ENCODE measurements at regions not wholly inside any gene's neighbourhood (a gene's known extent, or its start where the extent isn't known, plus 50 kb on each side); places are given as distances from the start of the nearest gene placed in this dataset.
"Not testable (repeated sequence)": the region's sequence is repeated elsewhere in the genome, so short reads cannot be mapped to it uniquely, and the experiment has no call there.

DNA sequence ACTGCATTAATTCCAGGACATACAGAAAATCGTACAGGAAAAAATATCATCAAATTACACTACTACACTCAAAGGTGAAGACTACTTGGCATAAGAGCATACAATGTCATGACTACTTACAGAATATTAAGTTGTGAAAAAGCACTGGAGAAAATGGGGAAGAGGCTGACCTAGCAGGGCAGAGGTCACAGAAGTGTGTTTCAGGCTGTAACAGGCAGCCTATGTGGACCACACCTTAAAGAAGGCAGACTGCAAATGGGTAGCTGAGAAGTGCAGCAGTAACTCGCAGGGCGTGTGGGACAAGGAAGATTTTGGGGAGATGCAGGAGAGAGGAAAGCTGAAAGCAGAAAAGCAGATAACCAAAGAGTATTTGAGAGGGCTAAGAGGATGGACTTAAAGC is 167.0 kb upstream of the PIK3R1 start:
- H3K27me3 ChIP-seq (ENCODE audit: low read length), result no peaks in the 10 kb centered on the region
- no peaks in the 10 kb centered on the region for H3K79me2 ChIP-seq (ENCODE audit: insufficient read depth, low read length)
- no peak overlapping the region for H3K27ac ChIP-seq (ENCODE audit: low read depth, low read length)
- no peaks in the 10 kb centered on the region for H3K9me2 ChIP-seq (replicated peaks; ENCODE audit: insufficient read depth, low read length)
- H3K4me3 ChIP-seq (ENCODE audit: insufficient read depth, low read length, poor library complexity, severe bottlenecking), result no peak overlapping the region
- no peak overlapping the region for H3K9ac ChIP-seq (ENCODE audit: low read length)
- TF ChIP-seq CTCF (IDR thresholded peaks at IDR 0.05; ENCODE audit: insufficient read depth, low read length, poor library complexity, severe bottlenecking), result no peak
- no peak for TF ChIP-seq EZH2phosphoT487 (conservative IDR thresholded peaks at IDR 0.05; ENCODE audit: low read length)
- H2AFZ ChIP-seq (ENCODE audit: low read depth, low read length, severe bottlenecking), result no peak overlapping the region
- H3K4me2 ChIP-seq (ENCODE audit: low read depth, low read length, poor library complexity, severe bottlenecking), result no peak overlapping the region
- H3F3A ChIP-seq (ENCODE audit: insufficient read depth), result no peaks in the 10 kb centered on the region
- H3K36me3 ChIP-seq (ENCODE audit: low read length), result no peaks in the 10 kb centered on the region
- H3K9me3 ChIP-seq (ENCODE audit: insufficient read depth, low read length), result peaks cover 5% of the 10 kb centered on the region; the same call in 1 of the 2 replicates
- no peaks in the 10 kb centered on the region for H4K20me1 ChIP-seq (ENCODE audit: low read depth, low read length)

DNA sequence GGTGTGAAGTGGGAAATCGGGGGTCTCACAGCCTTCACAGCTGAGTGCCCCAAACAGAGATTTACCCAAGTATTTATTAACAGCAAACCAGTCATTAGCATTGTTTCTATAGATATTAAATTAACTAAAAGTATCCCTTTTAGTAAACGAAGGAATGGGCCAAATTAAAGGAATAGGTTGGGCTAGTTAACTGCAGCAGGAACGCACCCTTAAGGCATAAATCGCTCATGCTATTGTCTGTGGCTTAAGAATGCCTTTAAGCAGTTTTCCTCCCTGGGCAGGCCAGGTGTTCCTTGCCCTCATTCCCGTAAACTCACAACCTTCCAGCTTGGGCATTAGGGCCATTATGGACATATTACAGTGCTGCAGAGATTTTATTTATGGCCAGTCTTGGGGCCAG is 167.5 kb upstream of the PIK3R1 start:
- H3K9me2 ChIP-seq (replicated peaks; ENCODE audit: insufficient read depth, low read length); H3K36me3 ChIP-seq (ENCODE audit: low read length); H4K20me1 ChIP-seq (ENCODE audit: low read depth, low read length); H3K9ac ChIP-seq (ENCODE audit: low read length); H3K27me3 ChIP-seq (ENCODE audit: low read length); H2AFZ ChIP-seq (ENCODE audit: low read depth, low read length, severe bottlenecking); H3K4me2 ChIP-seq (ENCODE audit: low read depth, low read length, poor library complexity, severe bottlenecking); H3K9me3 ChIP-seq (ENCODE audit: insufficient read depth, low read length); H3F3A ChIP-seq (ENCODE audit: insufficient read depth); H3K4me3 ChIP-seq (ENCODE audit: insufficient read depth, low read length, poor library complexity, severe bottlenecking); H3K27ac ChIP-seq (ENCODE audit: low read depth, low read length); H3K79me2 ChIP-seq (ENCODE audit: insufficient read depth, low read length): not testable (repeated sequence)

DNA sequence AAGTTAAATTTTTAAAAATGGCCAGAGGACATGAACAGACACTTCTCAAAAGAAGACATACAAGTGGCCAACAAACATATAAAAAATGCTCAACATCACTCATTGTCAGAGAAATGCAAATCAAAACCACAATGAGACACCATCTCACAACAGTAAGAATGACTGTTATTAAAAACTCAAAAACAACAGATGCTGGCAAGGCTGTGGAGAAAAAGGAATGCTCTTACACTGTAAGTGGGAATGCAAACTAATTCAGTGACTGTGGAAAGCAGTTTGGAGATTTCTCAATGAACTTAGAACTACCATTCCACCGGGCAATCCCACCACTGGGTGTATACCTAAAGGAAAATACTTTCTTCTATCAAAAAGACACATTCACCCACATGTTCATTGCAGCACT is 168.5 kb upstream of the PIK3R1 start:
- peaks cover 5% of the 10 kb centered on the region; the same call in 1 of the 2 replicates for H3K9me3 ChIP-seq (ENCODE audit: insufficient read depth, low read length)
- no peak overlapping the region for H3K9ac ChIP-seq (ENCODE audit: low read length)
- H3K4me3 ChIP-seq (ENCODE audit: insufficient read depth, low read length, poor library complexity, severe bottlenecking), result no peak overlapping the region
- no peaks in the 10 kb centered on the region for H3K9me2 ChIP-seq (replicated peaks; ENCODE audit: insufficient read depth, low read length)
- no peak overlapping the region for H3K27ac ChIP-seq (ENCODE audit: low read depth, low read length)
- no peak overlapping the region for H3K4me2 ChIP-seq (ENCODE audit: low read depth, low read length, poor library complexity, severe bottlenecking)
- no peaks in the 10 kb centered on the region for H3K36me3 ChIP-seq (ENCODE audit: low read length)
- H3K79me2 ChIP-seq (ENCODE audit: insufficient read depth, low read length), result no peaks in the 10 kb centered on the region
- H4K20me1 ChIP-seq (ENCODE audit: low read depth, low read length), result no peaks in the 10 kb centered on the region
- H3F3A ChIP-seq (ENCODE audit: insufficient read depth), result no peaks in the 10 kb centered on the region
- no peak overlapping the region for H2AFZ ChIP-seq (ENCODE audit: low read depth, low read length, severe bottlenecking)
- TF ChIP-seq EZH2phosphoT487 (conservative IDR thresholded peaks at IDR 0.05; ENCODE audit: low read length) (no peak), CTCF (IDR thresholded peaks at IDR 0.05; ENCODE audit: insufficient read depth, low read length, poor library complexity, severe bottlenecking) (no peak)
- no peaks in the 10 kb centered on the region for H3K27me3 ChIP-seq (ENCODE audit: low read length)

DNA sequence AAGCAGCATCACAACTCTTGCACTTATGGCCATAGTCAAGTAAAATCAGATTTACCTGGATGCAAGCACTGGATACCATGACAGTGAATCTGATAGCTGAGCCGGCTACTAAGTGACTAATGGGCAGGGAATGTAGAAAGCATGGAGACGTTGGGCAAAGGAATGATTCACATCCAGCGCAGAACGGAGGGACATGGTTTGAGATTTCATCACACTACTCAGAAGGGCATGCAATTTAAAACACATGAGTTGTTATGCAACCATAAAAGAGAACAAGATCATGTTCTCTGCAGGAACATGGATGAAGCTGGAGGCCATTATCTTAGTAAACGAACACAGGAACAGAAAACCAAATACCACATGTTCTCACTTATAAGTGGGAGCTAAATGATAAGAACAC is 169.1 kb upstream of the PIK3R1 start:
- Histone ChIP-seq H3K9ac (ENCODE audit: low read length) (no peak overlapping the region), H3K9me2 (replicated peaks; ENCODE audit: insufficient read depth, low read length) (no peaks in the 10 kb centered on the region), H2AFZ (ENCODE audit: low read depth, low read length, severe bottlenecking) (no peak overlapping the region), H3F3A (ENCODE audit: insufficient read depth) (no peaks in the 10 kb centered on the region), H3K4me3 (ENCODE audit: insufficient read depth, low read length, poor library complexity, severe bottlenecking) (no peak overlapping the region), H4K20me1 (ENCODE audit: low read depth, low read length) (no peaks in the 10 kb centered on the region), H3K27ac (ENCODE audit: low read depth, low read length) (no peak overlapping the region), H3K9me3 (ENCODE audit: insufficient read depth, low read length) (peaks cover 5% of the 10 kb centered on the region; the same call in 1 of the 2 replicates), H3K27me3 (ENCODE audit: low read length) (no peaks in the 10 kb centered on the region), H3K4me2 (ENCODE audit: low read depth, low read length, poor library complexity, severe bottlenecking) (no peak overlapping the region), H3K36me3 (ENCODE audit: low read length) (no peaks in the 10 kb centered on the region), H3K79me2 (ENCODE audit: insufficient read depth, low read length) (no peaks in the 10 kb centered on the region)
- no peak for TF ChIP-seq EZH2phosphoT487 (conservative IDR thresholded peaks at IDR 0.05; ENCODE audit: low read length)
- no peak for TF ChIP-seq CTCF (IDR thresholded peaks at IDR 0.05; ENCODE audit: insufficient read depth, low read length, poor library complexity, severe bottlenecking)
